SK-MEL-5 (cell line): ENCODE measurements at regions not wholly inside any gene's neighbourhood (a gene's known extent, or its start where the extent isn't known, plus 50 kb on each side); places are given as distances from the start of the nearest gene placed in this dataset.

Experiments
- DNase-seq: peaks from one replicate; pipeline ENCODE4 v3.0.0-alpha.2; 2016; ENCODE audit warnings: low read depth, low spot score
- in situ Hi-C: cut with HindIII; loops from 2 replicates; pipeline ENCODE4 v1.10.0; 2016; ENCODE audit warnings: low sequenced_read_pairs, high pct_unique_total_duplicates, low pct_unique_long_range_greater_than_20kb

GRCh38 chr18:46301571-46301970 lies 197.4 kb downstream of the HAUS1 start:
- DNase-seq = no peak
- in situ Hi-C loops = no loop called here

GRCh38 chr18:46302528-46303485 lies 198.6 kb downstream of the HAUS1 start:
- in situ Hi-C loops = no loop called here
- DNase-seq = no peak

- in situ Hi-C loops = no loop called here
- no peak for DNase-seq
Measured at GRCh38 chr18:46310258-46310657, 206.1 kb downstream of the HAUS1 start.

- in situ Hi-C loops = no loop called here
- no peak for DNase-seq
Measured at GRCh38 chr18:46310675-46311345, 206.6 kb downstream of the HAUS1 start.

GRCh38 chr18:46311491-46311890 lies 207.3 kb downstream of the HAUS1 start:
- in situ Hi-C loops = no loop called here
- DNase-seq = no peak

GRCh38 chr18:46312221-46312620 lies 208.0 kb downstream of the HAUS1 start:
- no peak for DNase-seq
- in situ Hi-C loops = no loop called here

- in situ Hi-C loops = no loop called here
- no peak for DNase-seq
Measured at GRCh38 chr18:46313521-46313920, 209.3 kb downstream of the HAUS1 start.

- DNase-seq = no peak
- in situ Hi-C loops = no loop called here
Measured at GRCh38 chr18:46314011-46314410, 209.8 kb downstream of the HAUS1 start.

GRCh38 chr18:46315161-46315560 lies 211.0 kb downstream of the HAUS1 start:
- in situ Hi-C loops = no loop called here
- no peak for DNase-seq

GRCh38 chr18:46318356-46318755 lies 214.2 kb downstream of the HAUS1 start:
- DNase-seq = no peak
- in situ Hi-C loops = no loop called here

GRCh38 chr18:46319783-46320182 lies 215.6 kb downstream of the HAUS1 start:
- no peak for DNase-seq
- in situ Hi-C loops = no loop called here

GRCh38 chr18:46320297-46320696 lies 216.1 kb downstream of the HAUS1 start:
- DNase-seq = no peak
- in situ Hi-C loops = no loop called here

- in situ Hi-C loops = no loop called here
- DNase-seq = no peak
Measured at GRCh38 chr18:46320928-46321711, 216.9 kb downstream of the HAUS1 start.

- in situ Hi-C loops = no loop called here
- DNase-seq = no peak
Measured at GRCh38 chr18:46321955-46322354, 217.8 kb downstream of the HAUS1 start.

- no peak for DNase-seq
Measured at GRCh38 chr18:46322411-46322891, 218.3 kb downstream of the HAUS1 start.

GRCh38 chr18:46322941-46323340 lies 218.8 kb downstream of the HAUS1 start:
- no peak for DNase-seq
- in situ Hi-C loops = no loop called here

More at GRCh38 chr18:46322411-46322891, 218.3 kb downstream of the HAUS1 start:
- in situ Hi-C loops = no loop called here

- peak; percentile 65 for DNase-seq
- in situ Hi-C loops = no loop called here
Measured at GRCh38 chr18:46324087-46324955, 220.1 kb downstream of the HAUS1 start.
